HepG2 (cell line): ENCODE measurements at regions not wholly inside any gene's neighbourhood (a gene's known extent, or its start where the extent isn't known, plus 50 kb on each side); places are given as distances from the start of the nearest gene placed in this dataset.

ENCODE experiments used
- AHR ChIP-seq: IDR thresholded peaks from 2 replicates; pipeline ENCODE4 v1.6.1; 2018; ENCODE audit warnings: missing genetic modification reagents, missing compliant biosample characterization
- HES4 ChIP-seq: sonication (generic); formaldehyde crosslinking; IDR thresholded peaks from 2 replicates; pipeline ENCODE4 v1.9.0; 2021; ENCODE audit warnings: mild to moderate bottlenecking, missing genetic modification reagents, borderline replicate concordance
- HOXD1 ChIP-seq: sonication (generic); formaldehyde crosslinking; IDR thresholded peaks from 2 replicates; pipeline ENCODE4 v1.5.0; 2020; ENCODE audit warnings: missing genetic modification reagents
- PBX3 ChIP-seq: sonication (generic); formaldehyde crosslinking; IDR thresholded peaks from 2 replicates; pipeline ENCODE4 v1.8.1; 2023; ENCODE audit warnings: missing genetic modification reagents, inconsistent platforms, borderline replicate concordance
- RNF2 ChIP-seq: fragments of 450-650 bp; conservative IDR thresholded peaks from 2 replicates; pipeline ENCODE4 v1.6.1; 2016; ENCODE audit warnings: low read depth
- XBP1 ChIP-seq: sonication (generic); formaldehyde crosslinking; IDR thresholded peaks from 2 replicates; pipeline ENCODE4 v1.5.0; 2020; ENCODE audit warnings: missing genetic modification reagents
- ZBTB10 ChIP-seq: sonication (generic); formaldehyde crosslinking; IDR thresholded peaks from 2 replicates; pipeline ENCODE4 v1.4.0; 2020; ENCODE audit warnings: missing genetic modification reagents, borderline replicate concordance
- ZBTB33 ChIP-seq: sonication (generic); formaldehyde crosslinking; IDR thresholded peaks from 2 replicates; pipeline ENCODE4 v1.4.0; 2020; ENCODE audit warnings: missing genetic modification reagents
- ZNF207 ChIP-seq: fragments of 450-650 bp; IDR thresholded peaks from 2 replicates; pipeline ENCODE4 v1.6.1; 2016; ENCODE audit warnings: antibody characterized with exemption, borderline replicate concordance
- ZNF350 ChIP-seq: sonication (generic); formaldehyde crosslinking; IDR thresholded peaks from 2 replicates; pipeline ENCODE4 v1.4.0; 2020; ENCODE audit warnings: mild to moderate bottlenecking, low read depth, missing genetic modification reagents, borderline replicate concordance
- ZNF614 ChIP-seq: IDR thresholded peaks from 2 replicates; pipeline ENCODE4 v1.6.1; 2018; ENCODE audit warnings: missing biosample characterization, missing genetic modification reagents, inconsistent platforms, borderline replicate concordance
- ZNF687 ChIP-seq: sonication (generic); formaldehyde crosslinking; IDR thresholded peaks from 2 replicates; pipeline ENCODE4 v1.5.1; 2020; ENCODE audit warnings: mild to moderate bottlenecking, missing genetic modification reagents, moderate library complexity

- TF ChIP-seq PBX3 (CRISPR knock-in tag) (no peak), ZNF687 (CRISPR knock-in tag) (no peak), RNF2 (no peak), ZNF350 (CRISPR knock-in tag) (no peak), ZNF207 (no peak), XBP1 (CRISPR knock-in tag) (no peak), ZBTB33 (CRISPR knock-in tag) (no peak), HOXD1 (no peak), ZNF614 (CRISPR knock-in tag) (no peak), AHR (CRISPR knock-in tag) (no peak), ZBTB10 (CRISPR knock-in tag) (no peak), HES4 (CRISPR knock-in tag) (no peak)
These were observed 484.6 kb downstream of the LTN1 start (continued) for GRCh38 chr21:28508126-28508525.
